Body of pancreas (tissue), 4 donors: ENCODE measurements at regions not wholly inside any gene's neighbourhood (a gene's known extent, or its start where the extent isn't known, plus 50 kb on each side); places are given as distances from the start of the nearest gene placed in this dataset.

ENCODE experiments used
- CTCF ChIP-seq, 7 experiments: fragments of 450-650 bp in 4 of 7; fragments of 200-600 bp in 3 of 7; sonication (generic) in 3 of 7; IDR thresholded peaks; one replicate each; pipeline ENCODE4 v1.5.1; 2016 to 2019; ENCODE audit warnings: antibody characterized with exemption in 7 of 7
- POLR2A ChIP-seq, 3 donors: fragments of 450-650 bp; IDR thresholded peaks; one replicate each; pipeline ENCODE4 v1.6.1; 2016; ENCODE audit warnings: antibody characterized with exemption in 3 of 3, mild to moderate bottlenecking in 2 of 3

- TF ChIP-seq CTCF (IDR thresholded peaks at IDR 0.05) = no peak
- no peak for TF ChIP-seq POLR2A (IDR thresholded peaks at IDR 0.05)
Measured at GRCh38 chr10:2145491-2145890, 408.2 kb upstream of the ADARB2 start.
